Uterus (tissue), 3 donors: ENCODE measurements at regions not wholly inside any gene's neighbourhood (a gene's known extent, or its start where the extent isn't known, plus 50 kb on each side); places are given as distances from the start of the nearest gene placed in this dataset.
"Not testable (repeated sequence)": the region's sequence is repeated elsewhere in the genome, so short reads cannot be mapped to it uniquely, and the experiment has no call there.

Experiments used
- DNase-seq, 2 donors: peaks; one replicate each; pipeline ENCODE4 v3.0.0-alpha.2; 2019 to 2020
- H3K27ac ChIP-seq, 2 donors: fragments of 200-600 bp; sonication (generic); 1 replicate in 1 of 2; 2 replicates in 1 of 2; pipeline ENCODE4 v1.5.1; 2016 to 2018
- H3K27me3 ChIP-seq, 2 donors: fragments of 200-600 bp; sonication (generic); one replicate each; pipeline ENCODE4 v1.5.1; 2018 to 2019; ENCODE audit warnings: control low read depth in 1 of 2
- H3K36me3 ChIP-seq, 2 donors: fragments of 200-600 bp; sonication (generic); one replicate each; pipeline ENCODE4 v1.5.1; 2019; ENCODE audit warnings: control low read depth in 1 of 2
- H3K4me1 ChIP-seq, 2 donors: fragments of 200-600 bp; sonication (generic); one replicate each; pipeline ENCODE4 v1.5.1; 2018 to 2019; ENCODE audit warnings: control low read depth in 1 of 2
- H3K4me3 ChIP-seq, 2 donors: fragments of 200-600 bp; sonication (generic); 1 replicate in 1 of 2; 2 replicates in 1 of 2; pipeline ENCODE4 v1.5.1; 2018 to 2019; ENCODE audit warnings: mild to moderate bottlenecking in 1 of 2
- H3K9me3 ChIP-seq, 2 donors: fragments of 200-600 bp; sonication (generic); one replicate each; pipeline ENCODE4 v1.5.1; 2019; ENCODE audit warnings: control low read depth in 1 of 2
- POLR2A ChIP-seq, 2 donors: fragments of 450-650 bp; IDR thresholded peaks; one replicate each; pipeline ENCODE4 v1.6.1; 2016; ENCODE audit warnings: antibody characterized with exemption in 2 of 2, mild to moderate bottlenecking in 1 of 2, moderate library complexity in 1 of 2
- intact Hi-C: fragments of 100-400 bp; cut with DNase I; formaldehyde crosslinking; loops from one replicate; pipeline ENCODE4 v1.15.1; 2023; ENCODE audit warnings: low total_unique reads
- TF ChIP-seq, protein P1 (sequence below), 4 experiments: fragments of 200-600 bp in 2 of 4; fragments of 450-650 bp in 2 of 4; sonication (generic) in 2 of 4; IDR thresholded peaks; one replicate each; pipeline ENCODE4 v1.5.1; 2016 to 2019; ENCODE audit warnings: antibody characterized with exemption in 4 of 4, mild to moderate bottlenecking in 2 of 4, moderate library complexity in 1 of 4
- donor health status: DM: yes; HTN: yes; CAD: no.

GRCh38 chr6:88502391-88502790 lies 336.2 kb upstream of the CNR1 start:
- Histone ChIP-seq H3K9me3 (no peaks in the 10 kb centered on the region), H3K27me3 (no peaks in the 10 kb centered on the region), H3K36me3 (no peaks in the 10 kb centered on the region), H3K4me1 (no peaks in the 10 kb centered on the region), H3K27ac (no peak overlapping the region), H3K4me3 (no peak overlapping the region)
- DNase-seq, result no peak
- intact Hi-C loops, result no loop called here
- TF ChIP-seq POLR2A (IDR thresholded peaks at IDR 0.05), result no peak
- TF ChIP-seq, protein P1, sequence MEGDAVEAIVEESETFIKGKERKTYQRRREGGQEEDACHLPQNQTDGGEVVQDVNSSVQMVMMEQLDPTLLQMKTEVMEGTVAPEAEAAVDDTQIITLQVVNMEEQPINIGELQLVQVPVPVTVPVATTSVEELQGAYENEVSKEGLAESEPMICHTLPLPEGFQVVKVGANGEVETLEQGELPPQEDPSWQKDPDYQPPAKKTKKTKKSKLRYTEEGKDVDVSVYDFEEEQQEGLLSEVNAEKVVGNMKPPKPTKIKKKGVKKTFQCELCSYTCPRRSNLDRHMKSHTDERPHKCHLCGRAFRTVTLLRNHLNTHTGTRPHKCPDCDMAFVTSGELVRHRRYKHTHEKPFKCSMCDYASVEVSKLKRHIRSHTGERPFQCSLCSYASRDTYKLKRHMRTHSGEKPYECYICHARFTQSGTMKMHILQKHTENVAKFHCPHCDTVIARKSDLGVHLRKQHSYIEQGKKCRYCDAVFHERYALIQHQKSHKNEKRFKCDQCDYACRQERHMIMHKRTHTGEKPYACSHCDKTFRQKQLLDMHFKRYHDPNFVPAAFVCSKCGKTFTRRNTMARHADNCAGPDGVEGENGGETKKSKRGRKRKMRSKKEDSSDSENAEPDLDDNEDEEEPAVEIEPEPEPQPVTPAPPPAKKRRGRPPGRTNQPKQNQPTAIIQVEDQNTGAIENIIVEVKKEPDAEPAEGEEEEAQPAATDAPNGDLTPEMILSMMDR (IDR thresholded peaks at IDR 0.05), result no peak

- intact Hi-C loops, result no loop called here
- no peaks in the 10 kb centered on the region for H3K36me3 ChIP-seq
- TF ChIP-seq, protein P1 (IDR thresholded peaks at IDR 0.05), result no peak
- no peak for TF ChIP-seq POLR2A (IDR thresholded peaks at IDR 0.05)
- no peak overlapping the region for H3K4me3 ChIP-seq
- H3K4me1 ChIP-seq, result no peaks in the 10 kb centered on the region
- no peaks in the 10 kb centered on the region for H3K9me3 ChIP-seq
- no peaks in the 10 kb centered on the region for H3K27me3 ChIP-seq
- no peak for DNase-seq
- no peak overlapping the region for H3K27ac ChIP-seq
These were observed 333.9 kb upstream of the CNR1 start for GRCh38 chr6:88499845-88500699.

GRCh38 chr6:88499436-88499835 lies 333.3 kb upstream of the CNR1 start:
- no peaks in the 10 kb centered on the region for H3K9me3 ChIP-seq
- H3K27me3 ChIP-seq, result no peaks in the 10 kb centered on the region
- no peak overlapping the region for H3K27ac ChIP-seq
- H3K4me1 ChIP-seq, result no peaks in the 10 kb centered on the region
- intact Hi-C loops, result no loop called here
- no peaks in the 10 kb centered on the region for H3K36me3 ChIP-seq
- TF ChIP-seq, protein P1 (IDR thresholded peaks at IDR 0.05), result no peak
- no peak for TF ChIP-seq POLR2A (IDR thresholded peaks at IDR 0.05)
- DNase-seq, result no peak
- H3K4me3 ChIP-seq, result no peak overlapping the region

- DNase-seq, H3K4me3 ChIP-seq, intact Hi-C loops, H3K27me3 ChIP-seq, H3K27ac ChIP-seq, H3K4me1 ChIP-seq, H3K9me3 ChIP-seq, H3K36me3 ChIP-seq: not testable (repeated sequence)
These were observed 331.3 kb upstream of the CNR1 start for GRCh38 chr6:88497403-88497802.

DNA sequence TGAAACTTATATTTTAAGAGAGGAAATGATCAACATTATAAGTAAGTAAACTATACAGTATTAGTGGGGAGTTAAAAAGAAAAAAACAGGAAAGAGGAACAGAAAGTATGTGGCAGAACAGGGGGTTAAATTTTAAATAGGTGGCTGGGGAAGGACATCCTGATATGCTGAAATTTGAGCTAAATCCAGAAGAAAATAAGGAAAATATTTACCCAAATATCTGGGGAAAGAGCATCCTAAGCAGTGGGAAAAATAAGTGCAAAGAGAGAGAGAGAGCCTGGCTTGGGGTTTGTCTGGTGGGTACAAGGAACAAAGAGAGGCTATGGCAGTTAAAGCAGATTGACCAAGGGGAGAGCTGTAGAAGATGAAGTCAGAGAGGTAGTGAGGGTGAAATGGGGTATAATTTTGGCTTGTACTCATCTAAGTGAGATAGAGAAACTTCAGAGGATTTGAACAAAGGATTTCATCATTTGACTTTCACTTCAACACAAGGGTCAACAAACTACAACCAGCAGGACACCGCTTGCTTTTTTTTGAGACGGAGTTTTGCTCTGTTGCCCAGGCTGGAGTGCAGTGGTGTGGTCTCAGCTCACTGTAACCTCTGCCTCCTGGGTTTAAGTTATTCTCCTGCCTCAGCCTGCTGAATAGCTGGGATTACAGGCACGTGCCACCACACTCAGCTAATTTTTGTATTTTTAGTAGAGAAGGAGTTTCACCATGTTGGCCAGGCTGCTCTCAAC lies 328.4 kb upstream of the CNR1 start:
- DNase-seq, result no peak
- TF ChIP-seq, protein P1 (IDR thresholded peaks at IDR 0.05), result no peak
- TF ChIP-seq POLR2A (IDR thresholded peaks at IDR 0.05), result no peak
- intact Hi-C loops, result no loop called here
- no peaks in the 10 kb centered on the region for H3K4me1 ChIP-seq
- H3K4me3 ChIP-seq, result no peak overlapping the region
- no peak overlapping the region for H3K27ac ChIP-seq
- H3K27me3 ChIP-seq, result no peaks in the 10 kb centered on the region
- no peaks in the 10 kb centered on the region for H3K9me3 ChIP-seq
- H3K36me3 ChIP-seq, result no peaks in the 10 kb centered on the region
